GM19438 (cell line): ENCODE measurements at regions not wholly inside any gene's neighbourhood (a gene's known extent, or its start where the extent isn't known, plus 50 kb on each side); places are given as distances from the start of the nearest gene placed in this dataset.
"Not testable (repeated sequence)": the region's sequence is repeated elsewhere in the genome, so short reads cannot be mapped to it uniquely, and the experiment has no call there.

Experiments
- ATAC-seq: cut with Tn5 transposase; IDR thresholded peaks from one replicate; pipeline ENCODE4 v1.9.1; 2021; ENCODE audit warnings: low read depth; ENCODE audit not compliant: unreplicated experiment

DNA sequence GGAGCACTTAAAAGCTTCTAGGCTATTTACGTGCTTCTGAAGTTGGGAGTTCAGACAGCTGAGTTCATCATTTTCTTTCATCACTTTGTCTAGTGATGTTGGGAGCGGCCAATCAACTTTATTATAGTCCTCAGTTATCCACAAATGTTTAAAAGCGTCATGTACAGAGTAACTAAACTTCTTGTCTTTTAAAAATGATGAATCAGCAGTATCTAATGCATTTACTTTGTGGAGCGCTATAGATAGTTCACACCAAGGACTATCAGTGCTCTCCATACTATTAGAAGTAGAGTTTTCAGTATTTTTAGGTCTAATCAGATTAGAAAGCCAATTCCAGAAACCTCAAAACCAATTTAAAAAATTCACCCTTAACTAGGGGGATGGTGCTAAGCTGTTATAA, 778.7 kb upstream of the PRMT6 start:
- no peak for ATAC-seq

DNA sequence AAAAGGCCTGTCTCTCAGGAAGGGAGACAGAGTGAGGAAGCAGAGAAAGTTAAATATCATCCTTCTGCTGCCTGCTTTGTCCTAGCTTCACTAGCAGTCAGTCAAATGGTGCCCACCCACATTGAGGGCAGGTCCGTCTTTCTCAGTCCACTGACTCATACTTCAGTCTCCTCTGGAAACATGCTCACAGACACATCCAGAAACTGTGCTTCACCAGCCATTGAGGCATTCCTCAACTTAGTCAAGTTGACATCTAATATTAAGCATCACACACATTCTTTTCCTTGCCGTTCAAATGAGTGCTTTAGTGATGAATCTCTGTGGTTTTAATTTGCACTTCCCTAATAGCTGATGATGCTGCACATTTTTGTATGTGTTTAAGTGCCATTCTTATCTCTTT, 777.8 kb upstream of the PRMT6 start:
- no peak for ATAC-seq

- ATAC-seq: no peak
These were observed 767.1 kb upstream of the PRMT6 start for GRCh38 chr1:106289265-106289928.

DNA sequence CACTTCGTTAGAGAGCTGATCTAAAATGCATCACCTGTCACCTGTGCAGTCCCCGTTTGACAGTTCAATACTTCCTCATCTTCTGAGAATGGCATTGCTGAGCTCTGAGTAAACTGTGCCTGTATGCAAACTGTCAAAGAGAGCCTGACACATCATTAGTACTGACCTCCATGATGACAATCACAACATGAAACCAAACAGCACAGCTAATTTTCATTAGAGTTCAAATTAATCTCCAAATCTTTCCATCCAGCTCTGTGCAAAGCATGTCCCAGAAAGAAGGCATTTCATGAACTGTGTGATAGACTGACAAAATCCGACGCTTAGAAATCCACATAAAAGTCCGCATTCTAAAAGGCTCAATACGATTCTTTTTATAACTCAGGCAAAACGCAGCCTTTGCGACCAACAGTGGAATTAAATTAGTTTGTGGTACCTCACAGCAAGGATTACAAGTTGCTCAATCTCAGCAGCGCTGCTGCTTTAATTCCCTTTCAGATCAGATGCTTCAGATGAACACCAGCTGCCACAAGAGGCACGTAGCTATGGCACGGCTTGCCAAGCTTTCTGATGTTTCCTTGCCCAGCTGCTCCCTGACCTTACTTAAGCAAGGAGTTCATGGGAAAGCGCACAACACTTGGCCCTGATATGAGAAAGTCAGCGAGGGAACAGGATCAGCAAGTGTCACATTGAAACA, 765.5 kb upstream of the PRMT6 start:
- ATAC-seq: no peak

- no peak for ATAC-seq
These were observed 764.3 kb upstream of the PRMT6 start for GRCh38 chr1:106292130-106292529.

- ATAC-seq: no peak
These were observed 760.0 kb upstream of the PRMT6 start for GRCh38 chr1:106296431-106296830.

GRCh38 chr1:106304106-106304505, 752.4 kb upstream of the PRMT6 start:
- ATAC-seq: no peak

DNA sequence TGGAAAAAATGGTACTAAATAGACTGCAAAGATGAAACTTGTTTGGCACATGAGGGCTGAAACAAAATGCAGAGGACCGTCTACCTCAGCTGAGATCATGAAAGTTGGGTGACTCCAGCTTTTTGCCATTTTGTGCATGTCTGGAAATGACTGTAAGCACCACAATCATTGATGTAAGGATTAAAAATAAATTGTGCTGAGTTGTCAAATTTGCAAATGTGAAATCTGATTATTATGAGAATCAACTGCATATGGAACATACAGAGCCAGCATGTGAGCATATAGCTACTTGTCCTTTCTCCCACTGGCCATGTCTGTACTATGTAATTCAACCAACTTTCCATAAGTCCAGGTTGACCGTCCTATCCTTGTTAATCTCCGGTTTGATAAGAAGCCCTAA, 736.9 kb upstream of the PRMT6 start:
- ATAC-seq: no peak

- no peak for ATAC-seq
These were observed 730.9 kb upstream of the PRMT6 start for GRCh38 chr1:106325600-106325999.

GRCh38 chr1:106344494-106344893, 712.0 kb upstream of the PRMT6 start:
- ATAC-seq: no peak

GRCh38 chr1:106360252-106360651, 696.2 kb upstream of the PRMT6 start:
- ATAC-seq: no peak

DNA sequence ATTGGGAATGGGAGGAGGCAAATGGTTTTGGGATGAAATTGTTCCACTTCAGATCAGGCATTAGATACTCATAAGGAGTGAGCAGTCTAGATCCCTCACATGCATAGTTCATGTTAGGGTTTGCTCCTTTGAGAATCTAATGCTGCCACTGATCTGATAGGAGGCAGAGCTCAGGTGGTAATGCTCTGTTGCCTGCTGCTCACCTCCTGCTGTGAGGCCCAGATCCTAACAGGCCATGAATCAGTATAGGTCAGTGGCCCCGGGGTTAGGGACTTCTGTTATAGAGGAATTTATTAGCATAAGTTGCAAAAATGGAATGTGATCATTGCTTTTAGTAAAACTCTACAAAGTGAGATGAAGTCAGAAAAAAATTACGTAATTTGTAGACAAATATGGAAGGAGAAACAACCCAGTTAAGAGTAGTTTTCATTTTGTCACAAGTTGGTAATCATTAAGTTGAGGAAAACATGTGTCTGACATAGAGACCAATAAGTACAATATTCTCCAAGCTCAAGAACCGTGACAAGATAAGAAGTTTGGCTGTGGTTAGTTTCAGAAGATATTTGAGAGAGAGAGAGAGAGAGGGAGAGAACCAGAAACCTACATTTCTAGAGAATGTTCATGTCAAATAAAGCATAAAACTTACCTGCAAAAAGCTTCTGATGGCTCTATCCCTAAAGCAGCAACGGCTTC, 689.7 kb upstream of the PRMT6 start:
- ATAC-seq: no peak

DNA sequence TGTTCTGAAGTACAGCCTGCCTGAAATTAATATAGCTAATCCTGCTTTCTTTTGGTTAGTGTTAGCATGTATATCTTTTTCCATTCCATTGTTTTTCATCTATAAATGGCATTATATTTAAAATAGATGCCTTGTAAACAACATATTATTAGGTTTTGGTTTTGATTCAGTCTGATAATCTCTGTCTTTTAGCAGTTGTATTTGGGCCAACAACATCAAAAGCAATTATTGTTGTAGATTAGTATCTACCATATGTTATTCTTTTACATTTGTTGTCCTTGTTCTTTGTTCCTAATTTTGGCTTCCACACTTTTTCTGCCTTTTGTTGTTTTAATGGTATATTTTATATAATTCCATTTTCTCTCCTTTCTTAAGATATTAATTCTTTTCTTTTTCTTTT, 678.2 kb upstream of the PRMT6 start:
- no peak for ATAC-seq

GRCh38 chr1:106380772-106381171, 675.7 kb upstream of the PRMT6 start:
- ATAC-seq: no peak

- not testable (repeated sequence) for ATAC-seq
These were observed 667.3 kb upstream of the PRMT6 start for GRCh38 chr1:106389160-106389559.

DNA sequence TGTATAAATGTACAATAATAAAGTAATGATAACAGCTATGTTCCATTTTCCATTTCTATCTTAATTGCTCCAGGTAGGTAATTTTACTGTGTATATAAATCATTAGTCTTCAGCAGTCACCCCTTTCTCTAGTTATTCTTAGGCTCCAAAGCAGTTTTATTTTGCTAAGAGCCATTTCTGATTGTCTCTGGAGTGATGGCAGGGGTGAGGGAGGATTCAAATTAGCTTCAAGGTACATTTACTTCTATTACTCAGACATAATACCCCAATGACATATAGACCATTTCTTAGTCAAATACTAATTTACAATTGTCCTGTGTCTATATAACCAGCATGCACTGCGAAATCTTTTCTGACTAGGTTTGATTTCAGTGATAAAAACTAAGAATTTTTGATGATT, 663.4 kb upstream of the PRMT6 start:
- no peak for ATAC-seq

DNA sequence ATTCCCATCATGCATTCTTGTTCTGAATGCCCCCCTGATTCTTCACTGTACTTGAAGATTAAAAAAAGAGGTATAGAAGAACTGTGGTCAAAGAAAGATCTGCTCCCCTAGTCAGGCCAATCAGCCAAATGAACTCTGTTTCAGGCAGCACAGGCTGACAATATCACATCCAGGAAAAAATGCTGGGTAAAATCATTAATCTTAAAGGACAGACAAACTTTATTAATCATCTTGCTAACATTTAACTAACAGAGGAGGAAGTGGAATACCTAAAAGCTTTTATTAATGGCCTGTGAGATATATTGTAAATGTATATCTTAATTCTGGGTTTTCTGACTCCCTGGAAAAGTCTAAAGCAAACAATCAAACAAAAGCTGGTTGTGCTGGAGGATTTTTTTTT, 660.5 kb upstream of the PRMT6 start:
- ATAC-seq: no peak

DNA sequence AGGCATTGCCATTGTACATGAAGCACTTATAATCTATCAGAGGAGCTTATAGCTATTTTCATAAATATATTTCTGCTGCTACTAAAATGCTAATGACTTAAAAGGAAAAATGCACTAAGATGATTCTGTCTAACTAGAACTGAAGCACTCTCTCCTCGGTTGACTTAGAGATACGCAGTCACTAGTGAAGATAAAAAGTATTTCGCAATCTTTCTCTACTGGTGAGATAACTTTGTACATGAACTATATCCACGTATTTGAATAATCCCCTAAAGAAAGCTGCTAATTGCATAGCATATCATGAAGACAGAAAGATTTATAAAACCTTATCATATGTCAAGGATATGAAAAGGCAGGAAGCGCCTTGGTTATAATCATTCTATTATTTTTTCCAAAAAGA, 658.1 kb upstream of the PRMT6 start:
- ATAC-seq: no peak

DNA sequence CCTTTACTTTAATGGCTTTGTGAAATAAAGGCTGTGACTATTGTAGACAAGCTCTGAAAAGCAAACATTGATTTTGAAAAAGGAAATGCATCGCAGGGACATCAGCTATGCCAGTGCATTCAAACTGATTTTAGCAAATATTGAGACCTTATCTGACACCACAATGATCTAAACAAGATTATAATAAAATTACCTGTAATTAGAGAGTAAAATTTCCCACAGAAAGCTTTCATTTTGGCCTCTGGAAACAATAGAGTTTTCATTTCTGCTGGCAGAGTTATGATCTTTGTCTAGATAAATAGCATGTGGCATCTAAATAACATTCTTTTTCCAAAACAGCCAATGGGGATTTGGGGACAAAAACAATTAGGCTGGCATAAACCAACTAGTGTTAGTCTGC, 650.4 kb upstream of the PRMT6 start:
- ATAC-seq: no peak

GRCh38 chr1:106412321-106412720, 644.2 kb upstream of the PRMT6 start:
- ATAC-seq: not testable (repeated sequence)

DNA sequence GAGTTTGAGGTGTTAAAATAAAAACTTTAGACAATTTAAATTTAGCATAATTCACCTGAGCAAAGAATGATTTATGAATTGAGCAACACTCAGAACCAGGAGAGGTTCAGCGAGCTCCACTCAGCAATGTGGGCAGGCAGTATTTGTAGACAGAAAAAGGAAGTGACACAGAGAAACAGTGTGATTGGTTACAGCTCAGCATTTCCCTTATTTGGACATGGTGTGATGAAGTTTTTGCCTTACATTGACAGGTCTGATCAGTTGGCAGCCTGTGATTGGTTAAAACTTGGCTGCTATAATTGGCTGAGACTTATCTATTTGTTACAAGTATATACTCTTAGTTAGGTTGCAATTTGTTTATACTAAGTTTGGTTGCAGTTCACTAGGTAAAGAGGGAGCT, 621.2 kb upstream of the PRMT6 start:
- ATAC-seq: no peak

DNA sequence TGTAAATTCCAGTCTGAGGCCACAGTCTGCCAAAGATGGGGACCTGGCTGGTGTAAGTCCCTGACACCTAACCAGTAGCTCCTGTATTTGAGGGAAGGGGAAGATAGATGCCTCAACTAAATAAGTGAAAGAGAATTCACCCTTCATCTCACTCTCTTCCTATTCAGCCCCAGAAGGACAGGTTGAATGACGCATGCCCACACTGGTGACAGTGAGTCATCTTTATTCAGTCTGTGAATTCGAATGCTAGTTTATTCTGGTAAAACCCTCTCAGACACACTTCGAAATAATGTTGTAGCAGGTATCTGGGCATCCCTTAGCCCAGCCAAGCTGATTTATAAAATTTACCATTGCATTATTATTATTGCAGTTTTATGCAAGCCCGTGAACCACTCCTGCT, 617.0 kb upstream of the PRMT6 start:
- ATAC-seq: no peak
